ENCODE measurements at regions not wholly inside any gene's neighbourhood (a gene's known extent, or its start where the extent isn't known, plus 50 kb on each side); places are given as distances from the start of the nearest gene placed in this dataset.

DNA sequence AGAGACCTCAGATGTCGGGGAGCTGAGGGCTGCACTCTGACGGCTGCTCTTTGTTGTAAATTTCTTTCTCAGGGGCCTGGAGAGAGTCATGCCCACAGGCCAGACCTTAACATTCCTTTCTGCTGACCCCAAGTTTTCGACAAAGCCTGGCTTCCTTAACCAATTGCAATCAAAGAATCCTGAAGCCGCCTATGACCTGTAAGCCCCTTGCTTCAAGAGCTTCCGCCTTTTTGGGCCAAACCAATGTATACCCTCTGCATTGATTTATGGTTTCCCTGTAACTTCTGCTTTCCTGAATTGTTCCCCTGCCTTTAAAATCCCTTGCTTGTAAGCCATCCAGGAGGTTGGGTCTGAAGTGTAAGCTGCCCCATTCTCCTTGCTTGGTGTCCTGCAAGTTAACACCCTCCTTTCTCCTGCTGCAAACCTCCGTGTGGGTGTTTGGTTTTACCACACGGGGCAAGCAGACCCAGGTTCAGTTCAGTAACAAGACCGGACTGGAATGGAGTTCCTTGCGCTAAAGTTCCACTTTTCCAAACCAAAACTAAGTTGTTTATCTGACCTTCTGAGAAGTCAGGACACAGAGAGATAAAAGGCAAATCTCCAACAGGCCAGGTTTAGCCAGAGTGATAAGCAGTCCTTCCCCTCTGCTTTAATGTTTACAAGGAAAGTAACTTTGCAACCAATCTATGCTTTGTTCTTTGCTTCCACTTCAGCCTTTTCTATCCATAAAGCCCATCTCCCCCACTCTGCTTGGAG is 141.6 kb downstream of the KCNJ12 start:
- H3K36me3 ChIP-seq (ENCODE audit: insufficient read depth in 1 of 2, low read depth in 1 of 2) = no peaks in the 10 kb centered on the region
- H3K4me1 ChIP-seq = no peaks in the 10 kb centered on the region
- no peaks in the 10 kb centered on the region for H3K9me3 ChIP-seq
- H3K27ac ChIP-seq = no peak overlapping the region
- H3K4me3 ChIP-seq = no peak overlapping the region
- 76 to 78% (median 77%) methylated on average over 9 of the region's 9 CpGs for WGBS, 3 donors
- TF ChIP-seq, protein P1, sequence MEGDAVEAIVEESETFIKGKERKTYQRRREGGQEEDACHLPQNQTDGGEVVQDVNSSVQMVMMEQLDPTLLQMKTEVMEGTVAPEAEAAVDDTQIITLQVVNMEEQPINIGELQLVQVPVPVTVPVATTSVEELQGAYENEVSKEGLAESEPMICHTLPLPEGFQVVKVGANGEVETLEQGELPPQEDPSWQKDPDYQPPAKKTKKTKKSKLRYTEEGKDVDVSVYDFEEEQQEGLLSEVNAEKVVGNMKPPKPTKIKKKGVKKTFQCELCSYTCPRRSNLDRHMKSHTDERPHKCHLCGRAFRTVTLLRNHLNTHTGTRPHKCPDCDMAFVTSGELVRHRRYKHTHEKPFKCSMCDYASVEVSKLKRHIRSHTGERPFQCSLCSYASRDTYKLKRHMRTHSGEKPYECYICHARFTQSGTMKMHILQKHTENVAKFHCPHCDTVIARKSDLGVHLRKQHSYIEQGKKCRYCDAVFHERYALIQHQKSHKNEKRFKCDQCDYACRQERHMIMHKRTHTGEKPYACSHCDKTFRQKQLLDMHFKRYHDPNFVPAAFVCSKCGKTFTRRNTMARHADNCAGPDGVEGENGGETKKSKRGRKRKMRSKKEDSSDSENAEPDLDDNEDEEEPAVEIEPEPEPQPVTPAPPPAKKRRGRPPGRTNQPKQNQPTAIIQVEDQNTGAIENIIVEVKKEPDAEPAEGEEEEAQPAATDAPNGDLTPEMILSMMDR (IDR thresholded peaks at IDR 0.05) = no peak
- DNase-seq (no peak), ATAC-seq (no peak)
- H3K27me3 ChIP-seq (ENCODE audit: insufficient read depth in 3 of 3, low read length in 2 of 3) = no peaks in the 10 kb centered on the region
- intact Hi-C loops (cut with DNase I) = loop anchor here in 1 of 2 donors (10.0 kb wide), 3 partner anchors 203 to 403 kb away; partner anchors contain the start of gene MAP2K3

DNA sequence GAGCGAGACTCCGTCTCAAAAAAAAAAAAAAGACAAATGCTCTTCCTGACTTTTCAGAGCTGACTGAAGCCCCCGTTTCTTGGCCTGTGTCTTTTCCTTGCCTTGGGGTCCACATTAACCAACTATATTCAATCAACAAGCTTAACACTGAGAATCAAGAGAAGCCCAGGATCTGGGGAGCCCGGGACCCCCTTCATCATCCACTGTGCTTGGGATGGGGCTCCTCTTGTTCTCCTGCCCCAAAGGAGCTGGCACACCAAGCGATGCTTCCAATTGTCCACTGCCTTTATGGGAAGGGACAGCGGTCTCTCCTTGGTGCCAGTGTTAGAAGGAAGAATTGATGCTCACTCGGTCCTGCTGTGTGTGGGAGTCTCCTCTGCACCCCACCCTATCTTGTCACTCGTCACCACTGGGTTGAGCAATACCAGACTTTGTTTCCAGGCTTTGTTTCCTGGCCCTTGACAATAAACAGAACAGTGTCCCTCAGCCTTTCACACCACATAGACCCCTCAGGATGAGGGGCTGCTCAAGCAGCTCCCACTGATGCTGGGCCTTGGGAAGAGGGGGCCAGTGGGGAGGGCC is 146.7 kb downstream of the KCNJ12 start:
- no peaks in the 10 kb centered on the region for H3K27me3 ChIP-seq (ENCODE audit: insufficient read depth in 3 of 3, low read length in 2 of 3)
- intact Hi-C loops (cut with DNase I) = no loop called here
- H3K4me3 ChIP-seq = no peak overlapping the region
- DNase-seq = no peak
- TF ChIP-seq, protein P1 (IDR thresholded peaks at IDR 0.05) = no peak
- ATAC-seq = no peak
- 85 to 90% (median 88%) methylated on average over 6 to 8 of the region's 8 CpGs for WGBS, 3 donors
- no peaks in the 10 kb centered on the region for H3K9me3 ChIP-seq
- H3K4me1 ChIP-seq = peaks cover 34% of the 10 kb centered on the region
- H3K27ac ChIP-seq = peak overlapping the region; percentile 75
- no peaks in the 10 kb centered on the region for H3K36me3 ChIP-seq (ENCODE audit: insufficient read depth in 1 of 2, low read depth in 1 of 2)

DNA sequence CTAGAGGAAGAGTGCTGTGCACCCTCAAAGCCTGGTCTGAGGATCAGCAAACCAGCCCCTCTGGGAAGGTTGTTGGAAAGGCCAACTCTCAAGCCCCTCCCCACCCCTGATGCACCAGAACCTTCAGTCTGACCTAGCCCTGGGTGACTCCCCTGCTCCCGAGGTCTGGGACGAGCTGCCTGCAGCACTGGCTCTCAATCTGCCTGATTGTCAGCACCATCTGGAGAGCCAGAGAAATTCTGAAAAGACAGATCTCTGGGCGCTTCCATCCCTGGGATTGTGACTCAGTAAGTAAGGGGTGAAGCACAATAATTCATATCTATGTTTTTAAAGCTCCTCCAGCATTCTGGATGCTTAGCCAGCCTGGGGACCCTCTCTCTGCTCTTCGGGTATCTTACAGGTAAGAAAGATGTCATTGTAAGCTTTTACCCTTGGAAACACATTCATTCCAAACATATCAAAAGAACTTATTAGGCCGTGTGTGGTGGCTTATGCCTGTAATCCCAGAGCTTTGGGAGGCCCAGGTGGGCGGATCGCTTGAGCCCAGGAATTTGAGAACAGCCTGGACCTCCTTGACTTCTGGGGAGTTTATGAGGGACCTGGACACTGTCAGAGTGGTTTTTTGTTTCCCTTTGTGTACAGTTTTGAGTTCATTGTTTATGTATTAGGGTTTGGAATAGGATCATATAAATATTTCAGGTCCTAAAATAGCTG is 147.5 kb downstream of the KCNJ12 start:
- Histone ChIP-seq H3K4me3 (peak overlapping the region; percentile 21), H3K36me3 (ENCODE audit: insufficient read depth in 1 of 2, low read depth in 1 of 2) (no peaks in the 10 kb centered on the region), H3K27me3 (ENCODE audit: insufficient read depth in 3 of 3, low read length in 2 of 3) (no peaks in the 10 kb centered on the region), H3K27ac (peak overlapping the region; percentile 75), H3K9me3 (no peaks in the 10 kb centered on the region), H3K4me1 (peaks cover 39% of the 10 kb centered on the region)
- WGBS, 3 donors = 31 to 34% (median 31%) methylated on average over 7 of the region's 7 CpGs
- DNase-seq (no peak), ATAC-seq (peak; percentile 46 to 57 (median 52))
- intact Hi-C loops (cut with DNase I) = no loop called here
- TF ChIP-seq, protein P1 (IDR thresholded peaks at IDR 0.05) = no peak

DNA sequence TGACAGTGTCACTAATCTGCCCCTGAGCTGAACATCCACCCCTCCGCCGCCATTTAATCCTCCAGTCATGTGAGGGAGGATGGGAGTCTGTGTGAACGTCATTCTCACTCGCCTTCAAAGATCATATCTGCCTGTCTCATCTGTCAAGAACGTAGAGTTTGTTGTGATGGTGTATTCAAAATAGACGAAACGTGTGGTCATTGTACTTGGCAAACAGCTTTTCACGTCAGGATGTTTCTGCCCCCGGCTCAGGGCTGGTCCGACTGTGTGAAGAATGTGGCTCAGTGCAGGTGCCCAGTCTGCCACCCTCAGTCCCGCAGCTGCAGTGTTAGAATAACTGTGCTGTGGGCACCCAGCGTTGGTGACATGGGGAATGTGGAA is 148.0 kb downstream of the KCNJ12 start:
- DNase-seq = peak; percentile 37 to 78
- TF ChIP-seq, protein P1 (IDR thresholded peaks at IDR 0.05) = no peak
- Histone ChIP-seq H3K27me3 (ENCODE audit: insufficient read depth in 3 of 3, low read length in 2 of 3) (no peaks in the 10 kb centered on the region), H3K4me1 (peaks cover 41% of the 10 kb centered on the region), H3K36me3 (ENCODE audit: insufficient read depth in 1 of 2, low read depth in 1 of 2) (no peaks in the 10 kb centered on the region), H3K4me3 (peak overlapping the region; percentile 21), H3K27ac (peak overlapping the region; percentile 75), H3K9me3 (no peaks in the 10 kb centered on the region)
- intact Hi-C loops (cut with DNase I) = no loop called here
- ATAC-seq = peak; percentile 87 to 93 (median 90)
- WGBS, 3 donors = 21 to 26% (median 26%) methylated on average over 12 of the region's 12 CpGs
